ENCODE measurements at regions not wholly inside any gene's neighbourhood (a gene's known extent, or its start where the extent isn't known, plus 50 kb on each side); places are given as distances from the start of the nearest gene placed in this dataset.

DNA sequence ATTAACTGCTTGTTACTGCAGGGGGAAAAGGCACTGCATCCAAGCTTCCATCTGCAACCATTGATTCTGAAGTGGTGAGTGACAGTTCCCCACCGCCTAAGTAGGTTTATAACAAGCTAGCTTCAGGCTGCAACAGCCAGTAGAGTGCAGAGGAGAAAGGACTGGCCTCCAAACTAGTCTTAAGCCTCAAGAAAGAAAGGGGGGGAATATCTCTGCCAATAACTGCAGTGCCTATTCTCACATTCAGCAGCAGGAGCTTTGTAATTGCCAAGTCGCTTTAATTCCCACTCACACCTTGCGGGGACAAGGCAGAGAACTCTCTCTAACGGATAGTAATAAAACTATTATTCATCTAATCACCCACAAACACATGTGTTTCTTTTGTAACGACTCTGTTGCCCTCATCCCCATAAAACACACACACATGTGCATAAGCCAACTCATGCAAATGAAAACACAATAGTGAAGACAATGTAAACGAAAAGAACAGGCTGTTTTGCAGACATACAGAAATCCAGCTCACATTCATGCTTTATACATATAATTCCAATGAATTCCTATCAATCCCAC is 1963.3 kb upstream of the PIK3C3 start:
- TF ChIP-seq YY1 (IDR thresholded peaks at IDR 0.05; ENCODE audit: low read depth, low read length): no peak
- no peak for TF ChIP-seq CTBP2 (IDR thresholded peaks at IDR 0.05; ENCODE audit: borderline replicate concordance, insufficient read depth, insufficient read length, low read length)
- no peak for TF ChIP-seq JUN (IDR thresholded peaks at IDR 0.05; ENCODE audit: low read depth, low read length)
- TF ChIP-seq POLR2A (IDR thresholded peaks at IDR 0.05; ENCODE audit: control extremely low read depth in 1 of 2, low read depth in 2 of 2, low read length in 2 of 2): no peak
- TF ChIP-seq, protein P1, sequence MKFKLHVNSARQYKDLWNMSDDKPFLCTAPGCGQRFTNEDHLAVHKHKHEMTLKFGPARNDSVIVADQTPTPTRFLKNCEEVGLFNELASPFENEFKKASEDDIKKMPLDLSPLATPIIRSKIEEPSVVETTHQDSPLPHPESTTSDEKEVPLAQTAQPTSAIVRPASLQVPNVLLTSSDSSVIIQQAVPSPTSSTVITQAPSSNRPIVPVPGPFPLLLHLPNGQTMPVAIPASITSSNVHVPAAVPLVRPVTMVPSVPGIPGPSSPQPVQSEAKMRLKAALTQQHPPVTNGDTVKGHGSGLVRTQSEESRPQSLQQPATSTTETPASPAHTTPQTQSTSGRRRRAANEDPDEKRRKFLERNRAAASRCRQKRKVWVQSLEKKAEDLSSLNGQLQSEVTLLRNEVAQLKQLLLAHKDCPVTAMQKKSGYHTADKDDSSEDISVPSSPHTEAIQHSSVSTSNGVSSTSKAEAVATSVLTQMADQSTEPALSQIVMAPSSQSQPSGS (IDR thresholded peaks at IDR 0.05; ENCODE audit: low read length): no peak
- no peak for TF ChIP-seq KDM1A (IDR thresholded peaks at IDR 0.05; ENCODE audit: borderline replicate concordance, low read length)
- TF ChIP-seq, protein P2, sequence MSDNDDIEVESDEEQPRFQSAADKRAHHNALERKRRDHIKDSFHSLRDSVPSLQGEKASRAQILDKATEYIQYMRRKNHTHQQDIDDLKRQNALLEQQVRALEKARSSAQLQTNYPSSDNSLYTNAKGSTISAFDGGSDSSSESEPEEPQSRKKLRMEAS (IDR thresholded peaks at IDR 0.05): no peak
- TF ChIP-seq TBP (IDR thresholded peaks at IDR 0.05; ENCODE audit: low read depth, low read length): no peak
- TF ChIP-seq, protein P3, sequence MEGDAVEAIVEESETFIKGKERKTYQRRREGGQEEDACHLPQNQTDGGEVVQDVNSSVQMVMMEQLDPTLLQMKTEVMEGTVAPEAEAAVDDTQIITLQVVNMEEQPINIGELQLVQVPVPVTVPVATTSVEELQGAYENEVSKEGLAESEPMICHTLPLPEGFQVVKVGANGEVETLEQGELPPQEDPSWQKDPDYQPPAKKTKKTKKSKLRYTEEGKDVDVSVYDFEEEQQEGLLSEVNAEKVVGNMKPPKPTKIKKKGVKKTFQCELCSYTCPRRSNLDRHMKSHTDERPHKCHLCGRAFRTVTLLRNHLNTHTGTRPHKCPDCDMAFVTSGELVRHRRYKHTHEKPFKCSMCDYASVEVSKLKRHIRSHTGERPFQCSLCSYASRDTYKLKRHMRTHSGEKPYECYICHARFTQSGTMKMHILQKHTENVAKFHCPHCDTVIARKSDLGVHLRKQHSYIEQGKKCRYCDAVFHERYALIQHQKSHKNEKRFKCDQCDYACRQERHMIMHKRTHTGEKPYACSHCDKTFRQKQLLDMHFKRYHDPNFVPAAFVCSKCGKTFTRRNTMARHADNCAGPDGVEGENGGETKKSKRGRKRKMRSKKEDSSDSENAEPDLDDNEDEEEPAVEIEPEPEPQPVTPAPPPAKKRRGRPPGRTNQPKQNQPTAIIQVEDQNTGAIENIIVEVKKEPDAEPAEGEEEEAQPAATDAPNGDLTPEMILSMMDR (IDR thresholded peaks at IDR 0.05; ENCODE audit: control extremely low read depth in 1 of 3, insufficient read depth in 1 of 3, low read depth in 1 of 3, low read length in 3 of 3): no peak

All from H1 (cell line).